HEK293 (cell line): ENCODE measurements at regions not wholly inside any gene's neighbourhood (a gene's known extent, or its start where the extent isn't known, plus 50 kb on each side); places are given as distances from the start of the nearest gene placed in this dataset.
A peak's percentile ranks its signal among the peaks of the same experiment; 100 is the strongest.

Source experiments
- CTCF ChIA-PET: fragments of 350-600 bp; formaldehyde crosslinking; extraction: SDS; loops from one replicate; lab custom pipeline; 2021; ENCODE audit warnings: antibody characterized with exemption; lab: Yijun Ruan, JAX
- POLR2A ChIA-PET: fragments of 300-600 bp; formaldehyde crosslinking; extraction: SDS; loops from one replicate; lab custom pipeline; 2020; ENCODE audit warnings: antibody characterized with exemption, inconsistent platforms; lab: Yijun Ruan, JAX
- H3K27ac ChIP-seq: fragments of 200-500 bp; sonication (Bioruptor generic); 2 replicates; pipeline ENCODE4 v1.5.1; 2014; ENCODE audit warnings: low read depth, low read length, control low read depth, inconsistent platforms; ENCODE audit errors: extremely low read depth
- H3K36me3 ChIP-seq, 2 experiments: fragments of 200-500 bp in 1 of 2; sonication (Bioruptor generic) in 1 of 2; 1 replicate in 1 of 2; 2 replicates in 1 of 2; pipeline ENCODE4 v1.5.1; 2014 to 2017; ENCODE audit warnings: inconsistent platforms in 2 of 2, low read length in 2 of 2; ENCODE audit not compliant: control insufficient read depth in 2 of 2, insufficient read depth in 1 of 2
- H3K4me1 ChIP-seq: fragments of 200-500 bp; sonication (Bioruptor generic); 2 replicates; pipeline ENCODE4 v1.5.1; 2014; ENCODE audit warnings: mild to moderate bottlenecking, low read length, inconsistent platforms; ENCODE audit not compliant: control insufficient read depth, insufficient read depth
- H3K4me3 ChIP-seq: 2 replicates; pipeline ENCODE4 v1.5.1; 2011; ENCODE audit warnings: low read depth, mild to moderate bottlenecking, control low read depth, low read length, moderate library complexity
- H3K9me3 ChIP-seq: fragments of 200-500 bp; sonication (Bioruptor generic); 2 replicates; pipeline ENCODE4 v1.5.1; 2014; ENCODE audit warnings: low read depth, low read length, inconsistent platforms; ENCODE audit not compliant: control insufficient read depth, insufficient read depth
- FEZF1 ChIP-seq: fragments of 450-650 bp; formaldehyde crosslinking; IDR thresholded peaks from 2 replicates; pipeline ENCODE4 v1.5.1; 2016; ENCODE audit warnings: missing biosample characterization, missing genetic modification characterization
- OVOL3 ChIP-seq: fragments of 450-650 bp; formaldehyde crosslinking; IDR thresholded peaks from 2 replicates; pipeline ENCODE4 v1.5.1; 2016; ENCODE audit warnings: missing biosample characterization, missing genetic modification characterization
- ZNF24 ChIP-seq: fragments of 450-650 bp; formaldehyde crosslinking; IDR thresholded peaks from 2 replicates; pipeline ENCODE4 v1.5.1; 2016; ENCODE audit warnings: missing biosample characterization, missing genetic modification characterization
- ZNF501 ChIP-seq: fragments of 450-650 bp; formaldehyde crosslinking; IDR thresholded peaks from 2 replicates; pipeline ENCODE4 v1.5.1; 2016; ENCODE audit warnings: missing biosample characterization, missing genetic modification characterization
- ZNF664 ChIP-seq: fragments of 450-650 bp; formaldehyde crosslinking; IDR thresholded peaks from 2 replicates; pipeline ENCODE4 v1.5.1; 2016; ENCODE audit warnings: missing biosample characterization, missing genetic modification characterization
- TF ChIP-seq, protein P1 (sequence below): fragments of 450-650 bp; formaldehyde crosslinking; IDR thresholded peaks from 2 replicates; pipeline ENCODE4 v1.5.1; 2017; ENCODE audit warnings: missing biosample characterization, missing genetic modification characterization
- TF ChIP-seq, protein P2 (sequence below): fragments of 450-650 bp; formaldehyde crosslinking; IDR thresholded peaks from 2 replicates; pipeline ENCODE4 v1.5.1; 2016; ENCODE audit warnings: missing biosample characterization, missing genetic modification characterization
- TF ChIP-seq, protein P3 (sequence below): fragments of 450-650 bp; formaldehyde crosslinking; conservative IDR thresholded peaks from 2 replicates; pipeline ENCODE4 v1.5.1; 2016; ENCODE audit warnings: low read depth, missing biosample characterization, missing genetic modification characterization

DNA sequence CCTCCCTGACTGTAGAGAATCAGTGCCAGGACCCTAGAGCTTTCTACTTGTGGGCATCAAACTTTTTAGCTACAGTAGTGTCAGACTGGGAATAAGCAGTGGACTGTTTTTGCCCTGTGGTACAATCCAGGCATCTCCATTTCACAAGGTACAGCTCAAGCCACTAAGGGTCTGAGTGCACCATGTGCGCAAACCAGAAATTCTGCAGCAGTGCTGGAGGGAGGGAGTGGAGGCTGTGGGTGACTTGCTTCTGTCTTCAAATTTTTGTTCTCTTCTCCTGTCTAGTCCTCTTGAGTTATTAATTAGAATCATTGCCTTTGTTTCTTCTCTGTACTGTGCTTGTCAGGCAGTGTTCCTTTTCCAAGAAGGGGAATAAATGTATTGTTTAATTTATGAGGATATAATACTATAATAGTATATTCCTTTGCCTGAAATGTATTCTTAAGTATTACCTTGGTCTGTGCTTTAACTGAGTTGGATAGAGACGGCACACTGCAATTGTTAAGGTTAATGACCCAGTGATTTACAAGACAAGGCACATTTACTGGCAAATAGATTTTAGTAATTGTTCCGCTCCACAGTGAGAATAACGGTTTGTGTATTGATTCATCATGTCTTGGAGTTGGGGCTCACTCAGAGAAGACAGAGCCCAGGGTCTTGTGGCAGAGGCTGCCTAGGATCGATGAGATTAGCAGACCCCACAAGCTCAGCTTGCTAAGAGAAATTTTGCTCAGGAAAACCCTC, 390.6 kb upstream of the CFAP20DC start (continued):
- TF ChIP-seq, protein P1, sequence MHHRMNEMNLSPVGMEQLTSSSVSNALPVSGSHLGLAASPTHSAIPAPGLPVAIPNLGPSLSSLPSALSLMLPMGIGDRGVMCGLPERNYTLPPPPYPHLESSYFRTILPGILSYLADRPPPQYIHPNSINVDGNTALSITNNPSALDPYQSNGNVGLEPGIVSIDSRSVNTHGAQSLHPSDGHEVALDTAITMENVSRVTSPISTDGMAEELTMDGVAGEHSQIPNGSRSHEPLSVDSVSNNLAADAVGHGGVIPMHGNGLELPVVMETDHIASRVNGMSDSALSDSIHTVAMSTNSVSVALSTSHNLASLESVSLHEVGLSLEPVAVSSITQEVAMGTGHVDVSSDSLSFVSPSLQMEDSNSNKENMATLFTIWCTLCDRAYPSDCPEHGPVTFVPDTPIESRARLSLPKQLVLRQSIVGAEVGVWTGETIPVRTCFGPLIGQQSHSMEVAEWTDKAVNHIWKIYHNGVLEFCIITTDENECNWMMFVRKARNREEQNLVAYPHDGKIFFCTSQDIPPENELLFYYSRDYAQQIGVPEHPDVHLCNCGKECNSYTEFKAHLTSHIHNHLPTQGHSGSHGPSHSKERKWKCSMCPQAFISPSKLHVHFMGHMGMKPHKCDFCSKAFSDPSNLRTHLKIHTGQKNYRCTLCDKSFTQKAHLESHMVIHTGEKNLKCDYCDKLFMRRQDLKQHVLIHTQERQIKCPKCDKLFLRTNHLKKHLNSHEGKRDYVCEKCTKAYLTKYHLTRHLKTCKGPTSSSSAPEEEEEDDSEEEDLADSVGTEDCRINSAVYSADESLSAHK: no peak
- TF ChIP-seq OVOL3 (tag by site-specific recombination): no peak
- no peak for TF ChIP-seq ZNF501 (tag by site-specific recombination)
- TF ChIP-seq, protein P2, sequence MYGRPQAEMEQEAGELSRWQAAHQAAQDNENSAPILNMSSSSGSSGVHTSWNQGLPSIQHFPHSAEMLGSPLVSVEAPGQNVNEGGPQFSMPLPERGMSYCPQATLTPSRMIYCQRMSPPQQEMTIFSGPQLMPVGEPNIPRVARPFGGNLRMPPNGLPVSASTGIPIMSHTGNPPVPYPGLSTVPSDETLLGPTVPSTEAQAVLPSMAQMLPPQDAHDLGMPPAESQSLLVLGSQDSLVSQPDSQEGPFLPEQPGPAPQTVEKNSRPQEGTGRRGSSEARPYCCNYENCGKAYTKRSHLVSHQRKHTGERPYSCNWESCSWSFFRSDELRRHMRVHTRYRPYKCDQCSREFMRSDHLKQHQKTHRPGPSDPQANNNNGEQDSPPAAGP (tag by site-specific recombination): no peak
- TF ChIP-seq FEZF1 (tag by site-specific recombination): no peak

DNA sequence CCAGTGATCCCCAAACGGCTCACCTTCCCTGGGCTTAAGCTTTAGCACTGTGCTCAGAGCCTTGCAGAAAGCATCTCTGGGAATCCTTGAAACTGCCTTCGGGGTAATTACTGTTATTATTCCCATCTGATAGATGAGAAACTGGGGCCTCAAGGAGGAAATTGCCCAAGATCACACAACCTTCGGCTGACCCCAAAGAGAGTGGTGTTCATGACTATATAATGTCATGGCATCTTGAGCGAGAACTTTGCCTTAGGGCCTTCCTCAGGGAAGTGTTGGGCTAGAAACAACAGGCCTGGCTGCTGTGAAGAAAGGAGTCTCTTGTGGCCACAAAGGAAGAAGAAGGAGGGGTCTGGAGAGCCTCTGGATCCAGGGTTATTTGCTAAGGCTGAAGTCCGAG, 388.7 kb upstream of the CFAP20DC start:
- Histone ChIP-seq H3K36me3 (no peaks in the 10 kb centered on the region), H3K9me3 (no peaks in the 10 kb centered on the region), H3K27ac (no peak overlapping the region), H3K4me1 (no peaks in the 10 kb centered on the region), H3K4me3 (no peak overlapping the region)
- POLR2A ChIA-PET: no interaction called here
- CTCF ChIA-PET: no interaction called here
- TF ChIP-seq, protein P1: peak; percentile 58; the same call in 1 of the 2 replicates
- TF ChIP-seq ZNF664 (tag by site-specific recombination): no peak
- no peak for TF ChIP-seq ZNF24 (tag by site-specific recombination)

DNA sequence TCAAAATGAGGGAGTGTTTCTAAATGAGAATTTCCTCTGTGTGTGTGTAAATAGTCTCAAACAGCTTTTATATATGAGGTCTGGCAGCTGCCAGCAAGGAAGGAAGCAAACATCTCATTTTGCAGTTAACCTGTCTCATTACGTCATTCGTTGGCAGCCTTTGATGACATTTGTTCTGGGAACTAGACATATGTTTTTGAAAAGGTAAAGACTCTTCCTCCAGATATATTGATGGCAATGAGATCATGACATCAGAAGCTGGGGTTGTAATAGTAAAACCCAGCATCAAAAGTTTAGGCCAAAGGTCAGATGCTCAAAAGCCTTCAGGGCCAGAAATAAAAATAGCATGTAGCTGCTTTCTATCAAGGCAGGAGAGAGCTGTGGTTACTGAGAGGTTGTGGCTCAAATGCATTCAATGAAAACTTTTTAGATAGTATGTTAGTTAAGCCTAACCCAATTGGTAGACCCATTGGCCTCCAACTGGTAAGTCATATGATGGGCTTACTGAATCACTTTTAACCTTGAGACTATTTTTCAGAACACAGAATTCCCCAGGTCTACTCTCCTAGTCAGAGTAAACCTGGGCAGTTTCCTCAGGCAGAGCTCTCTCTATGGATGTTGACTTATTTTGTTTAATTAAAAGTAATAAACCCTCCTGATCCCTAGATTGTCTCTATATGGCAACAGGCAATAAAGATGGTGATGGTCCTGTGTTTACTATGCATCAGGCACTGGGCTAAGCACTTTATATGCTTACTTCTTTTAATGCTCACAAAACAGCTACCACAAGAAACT, 386.5 kb upstream of the CFAP20DC start:
- CTCF ChIA-PET: no interaction called here
- POLR2A ChIA-PET: no interaction called here
- Histone ChIP-seq H3K36me3 (no peaks in the 10 kb centered on the region), H3K27ac (no peak overlapping the region), H3K4me3 (no peak overlapping the region), H3K9me3 (no peaks in the 10 kb centered on the region), H3K4me1 (no peaks in the 10 kb centered on the region)
- TF ChIP-seq, protein P3, sequence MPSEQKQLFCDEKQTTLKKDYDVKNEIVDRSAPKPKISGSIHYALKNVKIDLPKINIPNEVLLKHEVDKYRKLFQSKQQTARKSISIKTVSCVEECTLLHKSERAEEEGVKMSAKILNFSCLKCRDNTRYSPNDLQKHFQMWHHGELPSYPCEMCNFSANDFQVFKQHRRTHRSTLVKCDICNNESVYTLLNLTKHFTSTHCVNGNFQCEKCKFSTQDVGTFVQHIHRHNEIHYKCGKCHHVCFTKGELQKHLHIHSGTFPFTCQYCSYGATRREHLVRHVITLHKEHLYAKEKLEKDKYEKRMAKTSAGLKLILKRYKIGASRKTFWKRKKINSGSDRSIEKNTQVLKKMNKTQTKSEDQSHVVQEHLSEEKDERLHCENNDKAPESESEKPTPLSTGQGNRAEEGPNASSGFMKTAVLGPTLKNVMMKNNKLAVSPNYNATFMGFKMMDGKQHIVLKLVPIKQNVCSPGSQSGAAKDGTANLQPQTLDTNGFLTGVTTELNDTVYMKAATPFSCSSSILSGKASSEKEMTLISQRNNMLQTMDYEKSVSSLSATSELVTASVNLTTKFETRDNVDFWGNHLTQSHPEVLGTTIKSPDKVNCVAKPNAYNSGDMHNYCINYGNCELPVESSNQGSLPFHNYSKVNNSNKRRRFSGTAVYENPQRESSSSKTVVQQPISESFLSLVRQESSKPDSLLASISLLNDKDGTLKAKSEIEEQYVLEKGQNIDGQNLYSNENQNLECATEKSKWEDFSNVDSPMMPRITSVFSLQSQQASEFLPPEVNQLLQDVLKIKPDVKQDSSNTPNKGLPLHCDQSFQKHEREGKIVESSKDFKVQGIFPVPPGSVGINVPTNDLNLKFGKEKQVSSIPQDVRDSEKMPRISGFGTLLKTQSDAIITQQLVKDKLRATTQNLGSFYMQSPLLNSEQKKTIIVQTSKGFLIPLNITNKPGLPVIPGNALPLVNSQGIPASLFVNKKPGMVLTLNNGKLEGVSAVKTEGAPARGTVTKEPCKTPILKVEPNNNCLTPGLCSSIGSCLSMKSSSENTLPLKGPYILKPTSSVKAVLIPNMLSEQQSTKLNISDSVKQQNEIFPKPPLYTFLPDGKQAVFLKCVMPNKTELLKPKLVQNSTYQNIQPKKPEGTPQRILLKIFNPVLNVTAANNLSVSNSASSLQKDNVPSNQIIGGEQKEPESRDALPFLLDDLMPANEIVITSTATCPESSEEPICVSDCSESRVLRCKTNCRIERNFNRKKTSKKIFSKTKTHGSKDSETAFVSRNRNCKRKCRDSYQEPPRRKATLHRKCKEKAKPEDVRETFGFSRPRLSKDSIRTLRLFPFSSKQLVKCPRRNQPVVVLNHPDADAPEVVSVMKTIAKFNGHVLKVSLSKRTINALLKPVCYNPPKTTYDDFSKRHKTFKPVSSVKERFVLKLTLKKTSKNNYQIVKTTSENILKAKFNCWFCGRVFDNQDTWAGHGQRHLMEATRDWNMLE (tag by site-specific recombination): no peak
